Ascending aorta (tissue), 2 donors: ENCODE measurements at regions not wholly inside any gene's neighbourhood (a gene's known extent, or its start where the extent isn't known, plus 50 kb on each side); places are given as distances from the start of the nearest gene placed in this dataset.

Source experiments
- DNase-seq, 2 donors: peaks; one replicate each; pipeline ENCODE4 v3.0.0-alpha.2; 2019; ENCODE audit warnings: low spot score in 2 of 2
- H3K27ac ChIP-seq, 2 donors: fragments of 200-600 bp; sonication (generic); one replicate each; pipeline ENCODE4 v1.5.1; 2016 to 2017; ENCODE audit warnings: mild to moderate bottlenecking in 1 of 2
- H3K27me3 ChIP-seq: fragments of 200-600 bp; sonication (generic); one replicate; pipeline ENCODE4 v1.5.1; 2017
- H3K36me3 ChIP-seq, 2 donors: fragments of 200-600 bp; sonication (generic); one replicate each; pipeline ENCODE4 v1.5.1; 2016
- H3K4me1 ChIP-seq, 2 donors: fragments of 200-600 bp; sonication (generic); one replicate each; pipeline ENCODE4 v1.5.1; 2016 to 2017; ENCODE audit warnings: mild to moderate bottlenecking in 1 of 2
- H3K4me3 ChIP-seq, 2 donors: fragments of 200-600 bp; sonication (generic); one replicate each; pipeline ENCODE4 v1.5.1; 2016 to 2017; ENCODE audit warnings: mild to moderate bottlenecking in 1 of 2
- H3K9me3 ChIP-seq, 2 donors: fragments of 200-600 bp; sonication (generic); one replicate each; pipeline ENCODE4 v1.5.1; 2016
- CTCF ChIP-seq, 3 experiments: fragments of 200-600 bp in 2 of 3; fragments of 450-650 bp in 1 of 3; sonication (generic) in 2 of 3; IDR thresholded peaks; one replicate each; pipeline ENCODE4 v1.5.1; 2016 to 2019; ENCODE audit warnings: antibody characterized with exemption in 3 of 3, mild to moderate bottlenecking in 1 of 3, moderate library complexity in 1 of 3
- intact Hi-C: fragments of 100-400 bp; cut with DNase I; formaldehyde crosslinking; loops from one replicate; pipeline ENCODE4 v1.15.1; 2023

GRCh38 chr13:75124415-75124814, 357.6 kb downstream of the TBC1D4 start:
- Histone ChIP-seq H3K9me3 (no peaks in the 10 kb centered on the region), H3K27ac (no peak overlapping the region), H3K4me1 (no peaks in the 10 kb centered on the region), H3K4me3 (no peak overlapping the region), H3K27me3 (no peaks in the 10 kb centered on the region), H3K36me3 (no peaks in the 10 kb centered on the region)
- no peak for DNase-seq
- no peak for TF ChIP-seq CTCF (IDR thresholded peaks at IDR 0.05)
- intact Hi-C loops, result no loop called here

GRCh38 chr13:75123428-75123827, 358.5 kb downstream of the TBC1D4 start:
- H3K9me3 ChIP-seq, result no peaks in the 10 kb centered on the region
- no peaks in the 10 kb centered on the region for H3K27me3 ChIP-seq
- intact Hi-C loops, result no loop called here
- H3K27ac ChIP-seq, result no peak overlapping the region
- no peak for TF ChIP-seq CTCF (IDR thresholded peaks at IDR 0.05)
- no peak overlapping the region for H3K4me3 ChIP-seq
- H3K4me1 ChIP-seq, result no peaks in the 10 kb centered on the region
- DNase-seq, result no peak
- H3K36me3 ChIP-seq, result no peaks in the 10 kb centered on the region

- no peaks in the 10 kb centered on the region for H3K9me3 ChIP-seq
- H3K4me1 ChIP-seq, result no peaks in the 10 kb centered on the region
- no peak for DNase-seq
- no peak for TF ChIP-seq CTCF (IDR thresholded peaks at IDR 0.05)
- intact Hi-C loops, result no loop called here
- no peak overlapping the region for H3K4me3 ChIP-seq
- H3K36me3 ChIP-seq, result no peaks in the 10 kb centered on the region
- H3K27ac ChIP-seq, result no peak overlapping the region
- H3K27me3 ChIP-seq, result no peaks in the 10 kb centered on the region
Observed at GRCh38 chr13:75120085-75120484, 361.9 kb downstream of the TBC1D4 start.

GRCh38 chr13:75115171-75115570, 366.8 kb downstream of the TBC1D4 start:
- Histone ChIP-seq H3K4me3 (no peak overlapping the region), H3K4me1 (no peaks in the 10 kb centered on the region), H3K27ac (no peak overlapping the region), H3K36me3 (no peaks in the 10 kb centered on the region), H3K27me3 (no peaks in the 10 kb centered on the region), H3K9me3 (no peaks in the 10 kb centered on the region)
- TF ChIP-seq CTCF (IDR thresholded peaks at IDR 0.05), result no peak
- intact Hi-C loops, result no loop called here
- DNase-seq, result no peak

GRCh38 chr13:75103976-75104375, 378.0 kb downstream of the TBC1D4 start:
- Histone ChIP-seq H3K4me1 (no peaks in the 10 kb centered on the region), H3K4me3 (no peak overlapping the region), H3K9me3 (peaks cover 0 to 6% of the 10 kb centered on the region in 2 donors), H3K27ac (no peak overlapping the region), H3K36me3 (no peaks in the 10 kb centered on the region), H3K27me3 (no peaks in the 10 kb centered on the region)
- DNase-seq, result no peak
- intact Hi-C loops, result no loop called here
- TF ChIP-seq CTCF (IDR thresholded peaks at IDR 0.05), result no peak

GRCh38 chr13:75102001-75102716, 379.8 kb downstream of the TBC1D4 start:
- H3K4me1 ChIP-seq, result no peaks in the 10 kb centered on the region
- H3K4me3 ChIP-seq, result no peak overlapping the region
- no peak overlapping the region for H3K27ac ChIP-seq
- no peaks in the 10 kb centered on the region for H3K9me3 ChIP-seq
- no peaks in the 10 kb centered on the region for H3K27me3 ChIP-seq
- H3K36me3 ChIP-seq, result no peaks in the 10 kb centered on the region
- intact Hi-C loops, result no loop called here
- no peak for DNase-seq
- TF ChIP-seq CTCF (IDR thresholded peaks at IDR 0.05), result no peak
